Caco-2 (cell line): ENCODE measurements at regions not wholly inside any gene's neighbourhood (a gene's known extent, or its start where the extent isn't known, plus 50 kb on each side); places are given as distances from the start of the nearest gene placed in this dataset.
"Not testable (repeated sequence)": the region's sequence is repeated elsewhere in the genome, so short reads cannot be mapped to it uniquely, and the experiment has no call there.

Source experiments
- BruUV-seq: library from RNA; stranded (reverse); fragments of 400-500 nt; replicated peaks from 2 replicates; lab custom pipeline; 2021; lab: Mats Ljungman, UMichigan
- CTCF ChIA-PET: fragments of 300-600 bp; sonication (Branson Sonifier 250); formaldehyde crosslinking; loops from one replicate; lab custom pipeline; 2022; ENCODE audit warnings: antibody characterized with exemption; lab: Charles Lee
- POLR2A ChIA-PET: fragments of 300-600 bp; sonication (Branson Sonifier 250); formaldehyde crosslinking; loops from one replicate; lab custom pipeline; 2022; ENCODE audit warnings: antibody characterized with exemption; lab: Charles Lee
- DNase-seq, 2 experiments: peaks; one replicate each; pipeline versions ENCODE4 v3.0.0 to v3.0.0-alpha.2; 2020 to 2022
- H3K27me3 ChIP-seq: replicated peaks from 2 replicates; pipeline ENCODE4 v1.6.0; 2011; ENCODE audit warnings: low read length; ENCODE audit not compliant: control insufficient read depth, insufficient read depth
- H3K36me3 ChIP-seq: 2 replicates; pipeline ENCODE4 v1.5.1; 2011; ENCODE audit warnings: low read length; ENCODE audit not compliant: control insufficient read depth, insufficient read depth
- H3K4me1 ChIP-seq: fragments of 250-450 bp; sonication (Bioruptor Pico); 2 replicates; pipeline ENCODE4 v1.5.1; 2020; ENCODE audit warnings: mild to moderate bottlenecking
- H3K4me3 ChIP-seq: 2 replicates; pipeline ENCODE4 v1.5.1; 2011; ENCODE audit warnings: low read depth, mild to moderate bottlenecking, control low read depth, low read length
- H3K9me3 ChIP-seq: fragments of 250-450 bp; sonication (Bioruptor Pico); 2 replicates; pipeline ENCODE4 v1.5.1; 2020; ENCODE audit warnings: mild to moderate bottlenecking, moderate library complexity
- H3K27ac Mint-ChIP-seq: one replicate; pipeline ENCODE4 v1.8.0; 2022; ENCODE audit warnings: mixed read lengths; ENCODE audit not compliant: unreplicated experiment
- H3K27me3 Mint-ChIP-seq: one replicate; pipeline ENCODE4 v1.8.0; 2022; ENCODE audit warnings: mixed read lengths; ENCODE audit not compliant: insufficient read depth, unreplicated experiment
- H3K36me3 Mint-ChIP-seq: one replicate; pipeline ENCODE4 v1.8.0; 2022; ENCODE audit warnings: mild to moderate bottlenecking, mixed read lengths; ENCODE audit not compliant: insufficient read depth, unreplicated experiment
- H3K4me1 Mint-ChIP-seq: one replicate; pipeline ENCODE4 v1.8.0; 2022; ENCODE audit warnings: low read depth, mixed read lengths; ENCODE audit not compliant: unreplicated experiment
- H3K4me3 Mint-ChIP-seq: one replicate; pipeline ENCODE4 v1.8.0; 2022; ENCODE audit warnings: mild to moderate bottlenecking, moderate library complexity, mixed read lengths; ENCODE audit not compliant: unreplicated experiment
- H3K9me3 Mint-ChIP-seq: one replicate; pipeline ENCODE4 v1.8.0; 2022; ENCODE audit warnings: mixed read lengths; ENCODE audit not compliant: unreplicated experiment
- intact Hi-C: fragments of 100-400 bp; cut with micrococcal nuclease; formaldehyde crosslinking; loops from one replicate; pipeline ENCODE4 v1.10.0; 2022; ENCODE audit not compliant: unreplicated experiment
- TF ChIP-seq, protein P1 (sequence below), 2 experiments: fragments of 200-600 bp in 1 of 2; IDR thresholded peaks; 1 replicate in 1 of 2; 2 replicates in 1 of 2; pipeline versions ENCODE4 v1.5.1 to v1.8.0; 2011 to 2022; ENCODE audit warnings: antibody characterized with exemption in 1 of 2, control low read depth in 1 of 2, inconsistent platforms in 1 of 2, low read depth in 1 of 2, low read length in 1 of 2, mild to moderate bottlenecking in 1 of 2, moderate library complexity in 1 of 2; ENCODE audit not compliant: insufficient read depth in 1 of 2, severe bottlenecking in 1 of 2, unreplicated experiment in 1 of 2

DNA sequence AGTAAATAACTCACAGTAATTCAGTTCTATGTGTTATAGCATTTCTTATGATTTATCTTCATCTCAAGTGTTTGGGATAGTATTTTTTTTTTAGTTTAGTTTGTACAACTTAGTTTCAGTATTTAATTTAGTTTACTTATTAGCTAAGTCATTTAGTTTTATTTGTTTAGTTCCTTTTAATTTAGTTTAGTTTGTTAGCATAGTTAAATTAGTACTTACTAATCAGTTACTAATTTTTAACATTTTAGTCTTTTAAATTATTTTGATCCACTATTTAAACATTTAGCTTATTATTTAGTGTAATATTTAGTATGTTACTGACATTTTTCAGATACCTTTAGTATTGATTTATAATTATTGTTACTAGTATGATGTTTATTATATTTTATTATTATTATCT lies 85.2 kb upstream of the SIPA1L2 start:
- no peak overlapping the region for H3K4me3 Mint-ChIP-seq
- no peaks in the 10 kb centered on the region for H3K4me1 Mint-ChIP-seq
- no peaks in the 10 kb centered on the region for H3K27me3 ChIP-seq
- no peak overlapping the region for H3K4me3 ChIP-seq
- H3K27me3 Mint-ChIP-seq: no peaks in the 10 kb centered on the region
- DNase-seq: no peak
- CTCF ChIA-PET: no interaction called here
- TF ChIP-seq, protein P1, sequence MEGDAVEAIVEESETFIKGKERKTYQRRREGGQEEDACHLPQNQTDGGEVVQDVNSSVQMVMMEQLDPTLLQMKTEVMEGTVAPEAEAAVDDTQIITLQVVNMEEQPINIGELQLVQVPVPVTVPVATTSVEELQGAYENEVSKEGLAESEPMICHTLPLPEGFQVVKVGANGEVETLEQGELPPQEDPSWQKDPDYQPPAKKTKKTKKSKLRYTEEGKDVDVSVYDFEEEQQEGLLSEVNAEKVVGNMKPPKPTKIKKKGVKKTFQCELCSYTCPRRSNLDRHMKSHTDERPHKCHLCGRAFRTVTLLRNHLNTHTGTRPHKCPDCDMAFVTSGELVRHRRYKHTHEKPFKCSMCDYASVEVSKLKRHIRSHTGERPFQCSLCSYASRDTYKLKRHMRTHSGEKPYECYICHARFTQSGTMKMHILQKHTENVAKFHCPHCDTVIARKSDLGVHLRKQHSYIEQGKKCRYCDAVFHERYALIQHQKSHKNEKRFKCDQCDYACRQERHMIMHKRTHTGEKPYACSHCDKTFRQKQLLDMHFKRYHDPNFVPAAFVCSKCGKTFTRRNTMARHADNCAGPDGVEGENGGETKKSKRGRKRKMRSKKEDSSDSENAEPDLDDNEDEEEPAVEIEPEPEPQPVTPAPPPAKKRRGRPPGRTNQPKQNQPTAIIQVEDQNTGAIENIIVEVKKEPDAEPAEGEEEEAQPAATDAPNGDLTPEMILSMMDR (IDR thresholded peaks at IDR 0.05; ENCODE audit: insufficient read depth in 1 of 2, low read depth in 1 of 2, low read length in 1 of 2, severe bottlenecking in 1 of 2, unreplicated experiment in 1 of 2): no peak
- intact Hi-C loops: no loop called here
- H3K27ac Mint-ChIP-seq: no peak overlapping the region
- no peaks in the 10 kb centered on the region for H3K36me3 ChIP-seq
- peaks cover 7% of the 10 kb centered on the region; the same call in 1 of the 2 replicates for H3K9me3 ChIP-seq
- BruUV-seq: no TSS peak
- POLR2A ChIA-PET: no interaction called here
- H3K9me3 Mint-ChIP-seq: peaks cover 28% of the 10 kb centered on the region
- no peaks in the 10 kb centered on the region for H3K4me1 ChIP-seq
- H3K36me3 Mint-ChIP-seq: no peaks in the 10 kb centered on the region

DNA sequence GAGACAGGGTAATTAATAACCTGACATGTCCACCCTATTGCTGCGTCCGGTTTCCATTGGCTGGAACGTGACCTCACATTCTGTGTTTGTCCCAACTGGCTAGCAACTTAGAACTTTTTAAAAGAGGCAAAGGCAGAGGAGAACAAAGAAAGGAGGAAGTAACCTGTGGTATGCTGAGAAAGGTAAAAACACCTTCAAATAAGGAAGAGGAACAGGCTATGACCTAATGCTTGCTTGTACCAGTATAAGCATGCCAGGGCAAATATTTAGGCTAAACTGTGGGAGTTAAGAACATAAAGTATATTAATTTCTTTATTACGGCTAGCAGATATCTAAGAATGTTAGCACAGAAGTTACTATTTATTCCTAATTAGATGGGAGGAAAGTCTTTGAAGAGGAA lies 87.3 kb upstream of the MAP10 start:
- not testable (repeated sequence) for DNase-seq, H3K36me3 Mint-ChIP-seq, H3K4me1 Mint-ChIP-seq

DNA sequence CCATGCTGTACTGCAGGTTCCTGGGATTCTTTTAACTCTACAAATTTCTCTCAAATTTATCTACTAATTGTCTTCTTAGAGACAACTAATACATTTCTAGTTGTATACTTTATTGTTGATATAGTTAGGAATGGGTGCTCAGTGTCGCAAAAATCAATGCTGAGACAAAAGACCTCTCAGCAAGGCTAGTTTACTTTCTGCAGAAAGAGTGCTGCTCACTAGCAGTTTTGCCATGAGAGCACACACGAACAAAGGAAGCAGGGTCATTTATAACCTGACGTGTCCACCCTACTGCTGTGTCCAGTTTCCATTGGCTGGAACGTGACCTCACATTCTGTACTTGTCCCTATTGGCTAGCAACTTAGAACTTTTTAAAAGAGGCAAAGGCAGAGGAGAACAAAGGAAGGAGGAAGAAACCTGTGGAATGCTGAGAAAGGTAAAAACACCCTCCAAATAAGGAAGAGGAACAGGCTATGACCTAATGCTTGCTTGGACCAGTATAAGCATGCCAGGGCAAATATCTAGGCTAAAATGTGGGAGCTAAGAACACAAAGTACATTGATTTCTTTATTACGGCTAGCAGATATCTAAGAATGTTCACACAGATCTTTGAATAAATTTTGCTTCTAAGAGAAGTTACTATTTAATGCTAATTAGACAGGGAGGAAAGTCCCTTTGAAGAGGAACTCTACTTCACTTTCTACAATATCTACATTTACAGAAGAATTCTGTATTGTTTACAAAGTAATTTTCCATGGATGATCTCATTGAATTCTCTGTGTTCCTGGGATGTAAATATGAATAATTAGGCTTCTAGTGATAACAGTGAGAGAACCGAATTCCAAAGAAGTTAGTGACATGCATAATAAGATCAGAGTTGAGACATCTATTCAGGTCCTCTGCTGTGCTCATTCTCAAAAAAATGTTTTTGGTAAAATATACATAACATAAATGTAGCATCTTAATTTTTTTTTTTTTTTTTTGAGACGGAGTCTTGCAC lies 86.0 kb upstream of the MAP10 start:
- TF ChIP-seq, protein P1 (IDR thresholded peaks at IDR 0.05; ENCODE audit: insufficient read depth in 1 of 2, low read depth in 1 of 2, low read length in 1 of 2, severe bottlenecking in 1 of 2, unreplicated experiment in 1 of 2): no peak
- no peaks in the 10 kb centered on the region for H3K36me3 Mint-ChIP-seq
- CTCF ChIA-PET: no interaction called here
- BruUV-seq: no TSS peak
- Histone ChIP-seq H3K4me1 (no peaks in the 10 kb centered on the region), H3K36me3 (no peaks in the 10 kb centered on the region), H3K27me3 (no peaks in the 10 kb centered on the region), H3K9me3 (peaks cover 7% of the 10 kb centered on the region; the same call in 1 of the 2 replicates), H3K4me3 (no peak overlapping the region)
- H3K4me3 Mint-ChIP-seq: no peak overlapping the region
- intact Hi-C loops: no loop called here
- peaks cover 33% of the 10 kb centered on the region for H3K9me3 Mint-ChIP-seq
- no peaks in the 10 kb centered on the region for H3K4me1 Mint-ChIP-seq
- H3K27ac Mint-ChIP-seq: no peak overlapping the region
- H3K27me3 Mint-ChIP-seq: no peaks in the 10 kb centered on the region
- POLR2A ChIA-PET: no interaction called here
- DNase-seq: no peak

More for the DNA sequence above, 87.3 kb upstream of the MAP10 start:
- H3K36me3 ChIP-seq, H3K4me3 ChIP-seq, BruUV-seq, H3K4me1 ChIP-seq, H3K27me3 Mint-ChIP-seq, H3K4me3 Mint-ChIP-seq, POLR2A ChIA-PET, H3K27me3 ChIP-seq, H3K9me3 ChIP-seq, intact Hi-C loops, CTCF ChIA-PET, H3K27ac Mint-ChIP-seq: not testable (repeated sequence)
- peaks cover 33% of the 10 kb centered on the region for H3K9me3 Mint-ChIP-seq
